Bronchial epithelial cell (primary cell): ENCODE measurements at regions not wholly inside any gene's neighbourhood (a gene's known extent, or its start where the extent isn't known, plus 50 kb on each side); places are given as distances from the start of the nearest gene placed in this dataset.

Experiments used
- DNase-seq: peaks from one replicate; pipeline ENCODE4 v3.0.0-alpha.2; 2010; ENCODE audit warnings: low read depth
- FAIRE-seq: peaks from 2 replicates; lab custom pipeline; 2011; peaks lifted over from hg19 to GRCh38; lab: Jason Lieb, UNC
- H3K27me3 ChIP-seq: 2 replicates; pipeline ENCODE4 v1.5.1; 2011; ENCODE audit warnings: low read length; ENCODE audit not compliant: control insufficient read depth, insufficient read depth
- H3K36me3 ChIP-seq: 2 replicates; pipeline ENCODE4 v1.5.1; 2011; ENCODE audit warnings: low read length; ENCODE audit not compliant: control insufficient read depth, insufficient read depth
- H3K4me3 ChIP-seq: 2 replicates; pipeline ENCODE4 v1.5.1; 2011; ENCODE audit warnings: mild to moderate bottlenecking, low read depth, low read length, control low read depth
- CTCF ChIP-seq: IDR thresholded peaks from 2 replicates; pipeline ENCODE4 v1.5.1; 2011; ENCODE audit warnings: mild to moderate bottlenecking, moderate library complexity, low read length, control low read depth, inconsistent platforms; ENCODE audit not compliant: insufficient read depth, severe bottlenecking

DNA sequence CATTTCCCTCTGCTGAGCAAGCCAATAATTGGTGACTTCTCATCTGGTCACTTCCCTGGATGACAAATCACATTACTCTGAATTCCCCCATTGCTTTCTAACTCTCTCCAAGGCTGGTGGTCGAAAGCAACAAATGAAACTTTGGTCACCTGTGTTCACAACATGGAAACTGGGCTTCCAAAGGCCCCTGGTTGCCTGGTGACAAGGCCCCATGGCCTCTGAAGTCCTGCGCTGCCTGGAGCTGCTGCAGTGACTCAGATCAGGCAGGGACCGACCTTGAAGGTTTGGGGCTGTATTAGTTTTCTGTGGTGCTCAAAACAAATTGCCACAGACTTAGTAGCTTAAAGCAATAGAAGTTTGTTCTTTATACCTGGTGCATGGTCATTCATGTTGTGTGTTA lies 345.3 kb downstream of the WDR72 start:
- DNase-seq (no peak), FAIRE-seq (no peak)
- Histone ChIP-seq H3K27me3 (no peaks in the 10 kb centered on the region), H3K4me3 (no peak overlapping the region), H3K36me3 (no peaks in the 10 kb centered on the region)
- TF ChIP-seq CTCF = no peak

- no peaks in the 10 kb centered on the region for H3K27me3 ChIP-seq
- TF ChIP-seq CTCF = no peak
- no peak overlapping the region for H3K4me3 ChIP-seq
- no peak for DNase-seq
- FAIRE-seq = no peak
- no peaks in the 10 kb centered on the region for H3K36me3 ChIP-seq
Measured at GRCh38 chr15:53412542-53412941, 346.9 kb downstream of the WDR72 start.

DNA sequence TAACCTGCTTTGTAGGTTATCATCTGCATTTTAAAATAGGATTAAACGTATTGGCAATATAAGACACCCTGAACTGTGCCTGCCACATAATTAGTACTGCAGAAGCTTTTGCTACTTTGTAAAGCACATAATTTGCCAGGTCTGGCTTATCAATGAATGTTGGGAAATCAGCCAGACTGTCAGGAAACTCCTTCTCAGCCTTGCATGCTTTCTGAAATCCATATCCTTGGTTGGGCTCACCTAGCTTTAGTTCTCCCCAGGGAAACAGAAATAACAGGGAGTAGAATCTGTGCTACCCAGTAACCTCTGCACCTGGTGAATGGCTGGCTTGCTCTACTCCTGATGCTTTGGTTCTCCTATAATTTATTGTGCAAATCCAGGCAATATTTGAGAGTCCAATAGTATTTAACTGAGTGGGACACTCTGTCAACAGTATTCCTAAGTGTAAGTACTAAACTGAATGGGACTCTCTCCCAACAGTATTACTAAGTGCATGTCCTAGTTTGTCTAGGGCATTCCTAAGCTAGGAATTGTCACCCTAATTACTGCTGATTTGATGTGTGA lies 354.5 kb downstream of the WDR72 start:
- TF ChIP-seq CTCF = no peak
- H3K36me3 ChIP-seq = no peaks in the 10 kb centered on the region

GRCh38 chr15:53401503-53401902 lies 358.0 kb downstream of the WDR72 start:
- Histone ChIP-seq H3K4me3 (no peak overlapping the region), H3K27me3 (no peaks in the 10 kb centered on the region), H3K36me3 (no peaks in the 10 kb centered on the region)
- DNase-seq (no peak), FAIRE-seq (no peak)
- no peak for TF ChIP-seq CTCF

More for the DNA sequence above, 354.5 kb downstream of the WDR72 start:
- H3K27me3 ChIP-seq = no peaks in the 10 kb centered on the region
- H3K4me3 ChIP-seq = no peak overlapping the region
- no peak for DNase-seq
- no peak for FAIRE-seq

- Histone ChIP-seq H3K36me3 (no peaks in the 10 kb centered on the region), H3K27me3 (no peaks in the 10 kb centered on the region), H3K4me3 (no peak overlapping the region)
- FAIRE-seq (no peak), DNase-seq (no peak)
- TF ChIP-seq CTCF = no peak
Measured at GRCh38 chr15:53400986-53401385, 358.5 kb downstream of the WDR72 start.

GRCh38 chr15:53397041-53397616 lies 362.3 kb downstream of the WDR72 start:
- Histone ChIP-seq H3K36me3 (no peaks in the 10 kb centered on the region), H3K27me3 (no peaks in the 10 kb centered on the region), H3K4me3 (no peak overlapping the region)
- no peak for TF ChIP-seq CTCF
- FAIRE-seq (no peak), DNase-seq (no peak)
